Lower leg skin (tissue), 3 donors: ENCODE measurements at regions not wholly inside any gene's neighbourhood (a gene's known extent, or its start where the extent isn't known, plus 50 kb on each side); places are given as distances from the start of the nearest gene placed in this dataset.

ENCODE experiments used
- CTCF ChIP-seq, 3 donors: fragments of 450-650 bp; IDR thresholded peaks; one replicate each; pipeline ENCODE4 v1.5.1; 2016; ENCODE audit warnings: antibody characterized with exemption in 3 of 3, mild to moderate bottlenecking in 3 of 3, moderate library complexity in 2 of 3
- POLR2A ChIP-seq, 2 donors: fragments of 450-650 bp; IDR thresholded peaks; one replicate each; pipeline ENCODE4 v1.6.1; 2016 to 2017; ENCODE audit warnings: antibody characterized with exemption in 2 of 2, mild to moderate bottlenecking in 1 of 2, moderate library complexity in 1 of 2

- TF ChIP-seq CTCF (IDR thresholded peaks at IDR 0.05) = no peak
- no peak for TF ChIP-seq POLR2A (IDR thresholded peaks at IDR 0.05)
Observed at GRCh38 chr1:68720476-68720875, 223.6 kb upstream of the DEPDC1 start.
